NOMO-1 treated with dmso at 0.1 percent for 144 hours (cell line): ENCODE measurements at regions not wholly inside any gene's neighbourhood (a gene's known extent, or its start where the extent isn't known, plus 50 kb on each side); places are given as distances from the start of the nearest gene placed in this dataset.

ENCODE experiments used
- DNase-seq: peaks from one replicate; lab custom pipeline; 2025; ENCODE audit not compliant: unreplicated experiment; lab: John Stamatoyannopoulos, UW

- DNase-seq = peak; percentile 17
Observed at GRCh38 chr19:46546194-46546896, 50.7 kb upstream of the PNMA8B start.

- no peak for DNase-seq
Observed at GRCh38 chr19:46550684-46551083, 50.4 kb upstream of the CALM3 start.

GRCh38 chr19:46551164-46551563, 50.0 kb upstream of the CALM3 start:
- peak; percentile 89 for DNase-seq
